ENCODE measurements at regions not wholly inside any gene's neighbourhood (a gene's known extent, or its start where the extent isn't known, plus 50 kb on each side); places are given as distances from the start of the nearest gene placed in this dataset.

DNA sequence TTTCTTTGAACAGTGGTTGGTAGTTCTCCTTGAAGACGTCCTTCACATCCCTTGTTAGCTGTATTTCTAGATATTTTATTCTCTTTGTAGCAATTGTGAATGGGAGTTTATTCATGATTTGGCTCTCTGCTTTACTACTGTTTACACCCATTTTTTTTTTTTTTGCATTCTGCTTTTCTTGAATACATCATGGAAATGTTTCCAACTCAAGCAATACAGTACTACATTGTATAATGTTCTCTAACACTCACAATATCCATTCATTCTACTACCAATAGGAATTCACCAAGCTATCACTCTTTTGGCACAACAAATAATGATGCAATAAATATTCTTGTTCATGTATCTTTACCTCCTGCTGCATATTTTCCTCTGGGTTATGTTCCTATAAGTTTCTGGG is 801.7 kb downstream of the NTRK3 start:
- H3K27ac ChIP-seq (replicated peaks in 1 of 4): no peak overlapping the region
- intact Hi-C loops (cut with DNase I): no loop called here

DNA sequence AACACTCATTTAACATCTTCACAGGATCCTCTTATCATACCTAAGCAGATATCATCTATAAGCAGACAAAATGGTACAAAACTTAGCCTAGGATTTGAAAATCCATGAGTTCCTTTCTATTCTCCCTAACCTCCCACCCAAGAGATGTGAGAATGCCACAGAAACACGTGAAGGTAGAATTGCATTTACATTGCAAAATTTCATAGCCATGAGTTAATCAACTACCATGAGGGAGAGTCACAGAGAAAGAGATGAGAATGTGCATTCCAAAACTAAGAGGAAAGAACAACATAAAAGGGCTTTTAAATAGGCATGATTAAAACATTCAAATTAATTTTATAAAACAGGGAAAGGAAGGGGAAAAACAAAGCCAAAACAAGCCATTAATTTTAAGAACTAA is 806.2 kb downstream of the NTRK3 start:
- no peaks in the 10 kb centered on the region for H3K9me3 ChIP-seq
- no peak for DNase-seq (ENCODE audit: extremely low spot score)
- no peaks in the 10 kb centered on the region for H3K4me1 ChIP-seq
- intact Hi-C loops (cut with DNase I): no loop called here
- H3K27me3 ChIP-seq: no peaks in the 10 kb centered on the region
- 35% methylated on average over 1 of the region's 1 CpG for WGBS
- H3K36me3 ChIP-seq: no peaks in the 10 kb centered on the region
- TF ChIP-seq, protein P1, sequence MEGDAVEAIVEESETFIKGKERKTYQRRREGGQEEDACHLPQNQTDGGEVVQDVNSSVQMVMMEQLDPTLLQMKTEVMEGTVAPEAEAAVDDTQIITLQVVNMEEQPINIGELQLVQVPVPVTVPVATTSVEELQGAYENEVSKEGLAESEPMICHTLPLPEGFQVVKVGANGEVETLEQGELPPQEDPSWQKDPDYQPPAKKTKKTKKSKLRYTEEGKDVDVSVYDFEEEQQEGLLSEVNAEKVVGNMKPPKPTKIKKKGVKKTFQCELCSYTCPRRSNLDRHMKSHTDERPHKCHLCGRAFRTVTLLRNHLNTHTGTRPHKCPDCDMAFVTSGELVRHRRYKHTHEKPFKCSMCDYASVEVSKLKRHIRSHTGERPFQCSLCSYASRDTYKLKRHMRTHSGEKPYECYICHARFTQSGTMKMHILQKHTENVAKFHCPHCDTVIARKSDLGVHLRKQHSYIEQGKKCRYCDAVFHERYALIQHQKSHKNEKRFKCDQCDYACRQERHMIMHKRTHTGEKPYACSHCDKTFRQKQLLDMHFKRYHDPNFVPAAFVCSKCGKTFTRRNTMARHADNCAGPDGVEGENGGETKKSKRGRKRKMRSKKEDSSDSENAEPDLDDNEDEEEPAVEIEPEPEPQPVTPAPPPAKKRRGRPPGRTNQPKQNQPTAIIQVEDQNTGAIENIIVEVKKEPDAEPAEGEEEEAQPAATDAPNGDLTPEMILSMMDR (IDR thresholded peaks at IDR 0.05): no peak
- TF ChIP-seq POLR2AphosphoS5 (IDR thresholded peaks at IDR 0.05) (no peak), EP300 (IDR thresholded peaks at IDR 0.05) (no peak), POLR2A (IDR thresholded peaks at IDR 0.05; ENCODE audit: low read depth) (no peak)
- no peak overlapping the region for H3K4me3 ChIP-seq
- no peak overlapping the region for H3K27ac ChIP-seq (replicated peaks in 1 of 4)

More for the DNA sequence above, 801.7 kb downstream of the NTRK3 start:
- H3K4me1 ChIP-seq: no peaks in the 10 kb centered on the region
- H3K36me3 ChIP-seq: no peaks in the 10 kb centered on the region
- no peaks in the 10 kb centered on the region for H3K9me3 ChIP-seq
- 85% methylated on average over 1 of the region's 1 CpG for WGBS
- TF ChIP-seq, protein P1 (IDR thresholded peaks at IDR 0.05): no peak
- TF ChIP-seq POLR2A (IDR thresholded peaks at IDR 0.05; ENCODE audit: low read depth) (no peak), POLR2AphosphoS5 (IDR thresholded peaks at IDR 0.05) (no peak), EP300 (IDR thresholded peaks at IDR 0.05) (no peak)
- H3K4me3 ChIP-seq: no peak overlapping the region
- DNase-seq (ENCODE audit: extremely low spot score): no peak
- H3K27me3 ChIP-seq: no peaks in the 10 kb centered on the region

DNA sequence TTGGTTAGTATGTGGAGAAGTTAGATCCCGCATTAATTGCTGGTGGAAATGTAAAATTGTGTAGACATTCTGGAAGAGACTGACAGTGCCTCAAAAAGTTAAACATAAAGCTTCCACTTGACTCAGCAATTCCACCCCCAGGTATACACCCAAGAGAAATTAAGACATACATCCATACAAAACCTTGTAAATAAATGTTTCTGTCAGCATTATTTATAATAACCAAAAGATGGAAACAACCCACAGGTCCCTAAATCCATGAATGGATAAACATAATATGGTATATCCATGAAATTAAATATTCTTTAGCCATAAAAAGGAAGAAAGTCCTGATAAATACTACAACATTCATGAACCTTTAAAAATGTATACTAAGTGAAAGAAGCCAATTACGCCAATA is 817.4 kb downstream of the NTRK3 start:
- TF ChIP-seq, protein P1 (IDR thresholded peaks at IDR 0.05): no peak
- TF ChIP-seq POLR2AphosphoS5 (IDR thresholded peaks at IDR 0.05) (no peak), POLR2A (IDR thresholded peaks at IDR 0.05; ENCODE audit: low read depth) (no peak), EP300 (IDR thresholded peaks at IDR 0.05) (no peak)
- Histone ChIP-seq H3K27ac (replicated peaks in 1 of 4) (no peak overlapping the region), H3K27me3 (no peaks in the 10 kb centered on the region), H3K9me3 (no peaks in the 10 kb centered on the region), H3K36me3 (no peaks in the 10 kb centered on the region), H3K4me1 (no peaks in the 10 kb centered on the region), H3K4me3 (no peak overlapping the region)
- DNase-seq (ENCODE audit: extremely low spot score): no peak
- intact Hi-C loops (cut with DNase I): no loop called here
- WGBS: 65% methylated on average over 2 of the region's 2 CpGs

DNA sequence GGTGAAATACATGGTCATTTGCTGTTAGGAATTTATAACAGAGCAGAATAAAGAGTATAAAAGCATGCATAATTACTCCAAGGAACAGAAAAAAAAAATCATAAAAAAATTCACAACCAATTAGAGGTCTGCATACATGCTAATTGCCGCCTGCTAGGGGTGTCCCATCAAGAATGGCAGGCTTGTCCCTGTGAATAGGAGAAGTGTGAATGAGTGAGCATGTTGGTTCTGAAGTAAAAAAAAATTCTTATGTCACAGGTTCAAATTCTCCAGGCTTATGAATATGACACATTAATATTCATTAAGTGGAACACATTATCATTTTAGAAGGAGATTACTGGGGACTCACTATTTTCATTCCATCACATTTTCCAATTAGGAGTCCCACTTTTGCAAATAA is 822.7 kb downstream of the NTRK3 start:
- no peaks in the 10 kb centered on the region for H3K4me1 ChIP-seq
- DNase-seq (ENCODE audit: extremely low spot score): no peak
- H3K27me3 ChIP-seq: no peaks in the 10 kb centered on the region
- no peaks in the 10 kb centered on the region for H3K9me3 ChIP-seq
- intact Hi-C loops (cut with DNase I): no loop called here
- TF ChIP-seq POLR2AphosphoS5 (IDR thresholded peaks at IDR 0.05): no peak
- no peak for TF ChIP-seq POLR2A (IDR thresholded peaks at IDR 0.05; ENCODE audit: low read depth)
- TF ChIP-seq, protein P1 (IDR thresholded peaks at IDR 0.05): no peak
- TF ChIP-seq EP300 (IDR thresholded peaks at IDR 0.05): no peak
- no peak overlapping the region for H3K27ac ChIP-seq (replicated peaks in 1 of 4)
- WGBS: 100% methylated on average over 1 of the region's 1 CpG
- no peak overlapping the region for H3K4me3 ChIP-seq
- no peaks in the 10 kb centered on the region for H3K36me3 ChIP-seq

DNA sequence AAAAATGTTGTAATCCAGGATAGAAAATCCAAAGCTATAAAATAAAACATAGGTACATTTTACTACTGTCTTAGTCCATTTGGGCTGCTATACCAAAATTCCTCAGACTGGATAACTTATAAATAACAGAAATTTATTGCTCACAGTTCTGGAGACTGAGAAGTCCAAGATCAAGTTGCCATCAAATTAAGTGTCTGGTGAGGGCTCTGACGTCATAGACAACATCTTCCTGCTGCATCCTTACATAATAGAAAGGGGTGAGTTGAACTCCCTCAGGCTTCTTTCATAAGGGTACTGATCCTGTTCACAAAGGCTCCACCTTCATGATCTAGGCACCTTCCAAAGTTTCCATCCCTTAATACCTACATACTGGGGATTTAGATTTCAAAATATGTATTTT is 826.8 kb downstream of the NTRK3 start:
- no peaks in the 10 kb centered on the region for H3K27me3 ChIP-seq
- intact Hi-C loops (cut with DNase I): no loop called here
- WGBS: 64% methylated on average over 1 of the region's 1 CpG
- no peaks in the 10 kb centered on the region for H3K9me3 ChIP-seq
- TF ChIP-seq, protein P1 (IDR thresholded peaks at IDR 0.05): no peak
- TF ChIP-seq POLR2A (IDR thresholded peaks at IDR 0.05; ENCODE audit: low read depth): no peak
- no peak for TF ChIP-seq POLR2AphosphoS5 (IDR thresholded peaks at IDR 0.05)
- no peak for TF ChIP-seq EP300 (IDR thresholded peaks at IDR 0.05)
- H3K4me1 ChIP-seq: no peaks in the 10 kb centered on the region
- H3K36me3 ChIP-seq: no peaks in the 10 kb centered on the region
- H3K4me3 ChIP-seq: no peak overlapping the region
- H3K27ac ChIP-seq (replicated peaks in 1 of 4): no peak overlapping the region
- DNase-seq (ENCODE audit: extremely low spot score): no peak
